GM12878 (cell line): ENCODE measurements at regions not wholly inside any gene's neighbourhood (a gene's known extent, or its start where the extent isn't known, plus 50 kb on each side); places are given as distances from the start of the nearest gene placed in this dataset.

Experiments used
- ATAC-seq: fragments of 200-7000 bp; cut with Tn5 transposase; 3 replicates; pipeline ENCODE4 v1.9.1; 2020; ENCODE audit warnings: mild to moderate bottlenecking, moderate library complexity
- BruUV-seq: library from RNA; stranded (reverse); fragments of 400-500 nt; replicated peaks from 2 replicates; lab custom pipeline; 2021; lab: Mats Ljungman, UMichigan
- CTCF ChIA-PET: fragments of 300-600 bp; sonication (Branson Sonifier 250); formaldehyde crosslinking; extraction: SDS; loops from one replicate; lab custom pipeline; 2021; ENCODE audit warnings: inconsistent platforms; lab: Yijun Ruan, JAX
- POLR2A ChIA-PET: fragments of 350-600 bp; formaldehyde crosslinking; extraction: SDS; loops from one replicate; lab custom pipeline; 2021; ENCODE audit warnings: inconsistent platforms; lab: Charles Lee
- RAD21 ChIA-PET: fragments of 300-600 bp; sonication (Branson Sonifier 250); formaldehyde crosslinking; loops from one replicate; lab custom pipeline; 2023; ENCODE audit warnings: antibody characterized with exemption; ENCODE audit not compliant: unreplicated experiment; lab: Charles Lee
- SMC1A ChIA-PET: fragments of 300-600 bp; sonication (Branson Sonifier 250); formaldehyde crosslinking; loops from one replicate; lab custom pipeline; 2023; ENCODE audit not compliant: unreplicated experiment, uncharacterized antibody; lab: Charles Lee
- DNase-seq: peaks from one replicate; pipeline ENCODE4 v3.0.0-alpha.2; 2011; ENCODE audit warnings: low read depth, low spot score
- FAIRE-seq: peaks from 3 replicates; lab custom pipeline; 2011; peaks lifted over from hg19 to GRCh38; lab: Jason Lieb, UNC
- H2AFZ ChIP-seq: 2 replicates; pipeline ENCODE4 v1.6.0; 2011; ENCODE audit warnings: low read depth, low read length, control low read depth; ENCODE audit not compliant: control insufficient read depth
- H3K27ac ChIP-seq: 2 replicates; pipeline ENCODE4 v1.5.1; 2011; ENCODE audit warnings: control low read depth; ENCODE audit not compliant: control insufficient read depth, insufficient read depth
- H3K27me3 ChIP-seq, 2 experiments: replicated peaks in 1 of 2; 2 replicates each; pipeline versions ENCODE4 v1.6.0 to v1.6.1; 2011; ENCODE audit warnings: low read length in 1 of 2; ENCODE audit not compliant: control insufficient read depth in 2 of 2, insufficient read depth in 2 of 2
- H3K36me3 ChIP-seq, 2 experiments: 2 replicates each; pipeline ENCODE4 v1.5.1; 2011; ENCODE audit warnings: low read length in 1 of 2; ENCODE audit not compliant: control insufficient read depth in 2 of 2, insufficient read depth in 2 of 2
- H3K4me1 ChIP-seq: 2 replicates; pipeline ENCODE4 v1.6.1; 2011; ENCODE audit warnings: mild to moderate bottlenecking, low read length, moderate library complexity, mixed read lengths; ENCODE audit not compliant: control insufficient read depth, insufficient read depth
- H3K4me2 ChIP-seq: 2 replicates; pipeline ENCODE4 v1.6.0; 2011; ENCODE audit warnings: control low read depth; ENCODE audit not compliant: control insufficient read depth, insufficient read depth
- H3K4me3 ChIP-seq: fragments of 200-600 bp; sonication (generic); 2 replicates; pipeline ENCODE4 v1.5.1; 2016
- H3K79me2 ChIP-seq: 2 replicates; pipeline ENCODE4 v1.6.0; 2011; ENCODE audit warnings: low read length; ENCODE audit not compliant: control insufficient read depth, insufficient read depth
- H3K9ac ChIP-seq: 2 replicates; pipeline ENCODE4 v1.8.0; 2011; ENCODE audit warnings: low read length, control low read depth, mixed read lengths; ENCODE audit not compliant: control insufficient read depth, insufficient read depth
- H3K9me3 ChIP-seq: replicated peaks from 3 replicates; pipeline ENCODE4 v1.5.1; 2011; ENCODE audit warnings: mild to moderate bottlenecking, low read length; ENCODE audit not compliant: control insufficient read depth, insufficient read depth
- H4K20me1 ChIP-seq: 2 replicates; pipeline ENCODE4 v1.6.0; 2011; ENCODE audit not compliant: control insufficient read depth, insufficient read depth
- ATF7 ChIP-seq: fragments of 450-650 bp; IDR thresholded peaks from 2 replicates; pipeline ENCODE4 v1.6.1; 2016; ENCODE audit warnings: low read depth, mild to moderate bottlenecking
- EGR1 ChIP-seq, 2 experiments: IDR thresholded peaks; 1 replicate in 1 of 2; 2 replicates in 1 of 2; pipeline ENCODE4 v1.6.1; 2011 to 2012; ENCODE audit warnings: low read depth in 2 of 2, low read length in 2 of 2, borderline replicate concordance in 1 of 2, mild to moderate bottlenecking in 1 of 2, moderate library complexity in 1 of 2
- ELK1 ChIP-seq: IDR thresholded peaks from 2 replicates; pipeline ENCODE4 v1.6.1; 2012; ENCODE audit warnings: low read depth, low read length, improper control_type of control experiment
- RELA ChIP-seq: fragments of 450-650 bp; IDR thresholded peaks from 2 replicates; pipeline ENCODE4 v1.8.0; 2014; ENCODE audit warnings: borderline replicate concordance; ENCODE audit not compliant: partially characterized antibody
- RUNX3 ChIP-seq: IDR thresholded peaks from 2 replicates; pipeline ENCODE4 v1.6.1; 2012; ENCODE audit warnings: low read length, inconsistent platforms
- WGBS: methylation state at CpG from one replicate; pipeline ENCODE4 v1.1.6; 2016; ENCODE audit warnings: low lambda C conversion rate; ENCODE audit not compliant: insufficient replicate concordance, insufficient coverage; ENCODE audit errors: missing lambda C conversion rate; 5-methylcytosine and 5-hydroxymethylcytosine counted together
- in situ Hi-C: fragments of 300-500 bp; cut with MboI; formaldehyde crosslinking; loops from 9 replicates; pipeline ENCODE4 v1.14.3; 2018; ENCODE audit warnings: mixed read lengths
- intact Hi-C: fragments of 100-400 bp; cut with micrococcal nuclease; formaldehyde crosslinking; loops from one replicate; pipeline ENCODE4 v1.14.2; 2022; ENCODE audit not compliant: unreplicated experiment
- TF ChIP-seq, protein P1 (sequence below): fragments of 450-650 bp; IDR thresholded peaks from 2 replicates; pipeline ENCODE4 v1.6.1; 2016; ENCODE audit warnings: mild to moderate bottlenecking

DNA sequence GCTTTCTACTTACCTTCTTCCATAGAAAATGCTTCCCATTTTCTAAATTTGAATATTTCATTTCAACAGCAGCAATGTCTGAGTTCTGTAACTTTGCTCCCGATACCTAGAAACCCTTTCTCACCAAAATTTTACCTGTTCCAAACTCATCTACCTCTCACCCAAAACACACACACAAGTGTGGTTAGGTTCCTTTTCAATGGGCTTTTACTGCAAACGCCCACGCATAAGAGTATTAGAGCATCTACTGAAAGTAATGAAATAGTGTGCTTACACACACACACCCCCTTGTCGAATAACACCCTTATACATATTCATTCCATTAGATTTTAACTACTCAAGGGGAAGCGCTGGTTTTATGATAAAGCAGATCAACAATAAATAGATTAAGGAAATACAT is 610.3 kb upstream of the AADAT start:
- in situ Hi-C loops = no loop called here
- Histone ChIP-seq H3K9me3 (no peaks in the 10 kb centered on the region; the same call in 2 of the 3 replicates), H2AFZ (no peak overlapping the region), H3K4me3 (no peak overlapping the region), H3K27ac (no peak overlapping the region), H4K20me1 (no peaks in the 10 kb centered on the region), H3K79me2 (no peaks in the 10 kb centered on the region), H3K36me3 (no peaks in the 10 kb centered on the region), H3K9ac (no peak overlapping the region), H3K27me3 (no peaks in the 10 kb centered on the region), H3K4me1 (peaks cover 6% of the 10 kb centered on the region), H3K4me2 (no peak overlapping the region)
- TF ChIP-seq ATF7 (no peak), EGR1 (IDR thresholded peaks at IDR 0.05; ENCODE audit: borderline replicate concordance in 1 of 2, low read depth in 2 of 2, low read length in 2 of 2) (peak in 1 of 2 experiments; percentile 54; a peak in 1 of 3 replicates), RUNX3 (peak; percentile 55), RELA (no peak), ELK1 (no peak)
- TF ChIP-seq, protein P1, sequence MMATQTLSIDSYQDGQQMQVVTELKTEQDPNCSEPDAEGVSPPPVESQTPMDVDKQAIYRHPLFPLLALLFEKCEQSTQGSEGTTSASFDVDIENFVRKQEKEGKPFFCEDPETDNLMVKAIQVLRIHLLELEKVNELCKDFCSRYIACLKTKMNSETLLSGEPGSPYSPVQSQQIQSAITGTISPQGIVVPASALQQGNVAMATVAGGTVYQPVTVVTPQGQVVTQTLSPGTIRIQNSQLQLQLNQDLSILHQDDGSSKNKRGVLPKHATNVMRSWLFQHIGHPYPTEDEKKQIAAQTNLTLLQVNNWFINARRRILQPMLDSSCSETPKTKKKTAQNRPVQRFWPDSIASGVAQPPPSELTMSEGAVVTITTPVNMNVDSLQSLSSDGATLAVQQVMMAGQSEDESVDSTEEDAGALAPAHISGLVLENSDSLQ = no peak
- ChIA-PET POLR2A (no interaction called here), RAD21 (no interaction called here), SMC1A (no interaction called here), CTCF (no interaction called here)
- no TSS peak for BruUV-seq
- peak; percentile 83 for FAIRE-seq
- intact Hi-C loops = loop anchor here (10.0 kb wide), 1 partner anchor 365 kb away; no protein-coding TSS in a partner anchor
- no peak for DNase-seq
- ATAC-seq = no peak
- WGBS = 74% methylated on average over 5 of the region's 5 CpGs
